ENCODE measurements at regions not wholly inside any gene's neighbourhood (a gene's known extent, or its start where the extent isn't known, plus 50 kb on each side); places are given as distances from the start of the nearest gene placed in this dataset.

- TF ChIP-seq GATA3 (IDR thresholded peaks at IDR 0.05; ENCODE audit: low read depth, low read length) (no peak), GATA2 (IDR thresholded peaks at IDR 0.05; ENCODE audit: low read depth, low read length) (no peak)
These were observed 1669.3 kb upstream of the CDH9 start for GRCh38 chr5:28707706-28708105.
